ENCODE measurements at regions not wholly inside any gene's neighbourhood (a gene's known extent, or its start where the extent isn't known, plus 50 kb on each side); places are given as distances from the start of the nearest gene placed in this dataset.
"Not testable (repeated sequence)": the region's sequence is repeated elsewhere in the genome, so short reads cannot be mapped to it uniquely, and the experiment has no call there.

DNA sequence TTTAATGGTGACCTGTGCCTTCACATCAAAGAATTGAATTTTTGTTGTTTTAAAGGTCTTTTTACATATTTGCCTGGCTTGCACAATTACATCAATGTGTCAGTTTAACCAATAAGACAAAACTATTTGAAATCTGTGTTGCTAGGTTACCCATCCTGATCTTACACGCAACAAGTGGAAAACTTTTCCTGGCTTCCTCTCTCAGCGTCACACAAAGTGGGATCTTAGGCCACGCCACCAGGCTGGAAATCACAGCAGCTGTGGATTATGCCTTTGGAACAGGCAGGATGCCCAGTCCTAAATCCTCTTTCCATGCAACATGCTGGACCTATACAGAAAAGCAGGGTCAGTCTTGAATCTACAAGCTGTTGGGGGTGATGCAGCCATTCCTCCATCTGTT lies 298.2 kb upstream of the HNRNPA3 start:
- no peak for ATAC-seq (ENCODE audit: insufficient number of reproducible peaks, low FRiP score, low read depth)
- Histone ChIP-seq H3K27me3 (replicated peaks; ENCODE audit: insufficient read depth) (no peaks in the 10 kb centered on the region), H3K4me1 (ENCODE audit: control insufficient read depth in 1 of 2, low read depth in 2 of 2) (no peaks in the 10 kb centered on the region), H3K9me3 (no peaks in the 10 kb centered on the region), H3K27ac (no peak overlapping the region), H3K4me3 (no peak overlapping the region), H3K36me3 (no peaks in the 10 kb centered on the region)
- DNase-seq (ENCODE audit: low spot score): no peak
- TF ChIP-seq, protein P1, sequence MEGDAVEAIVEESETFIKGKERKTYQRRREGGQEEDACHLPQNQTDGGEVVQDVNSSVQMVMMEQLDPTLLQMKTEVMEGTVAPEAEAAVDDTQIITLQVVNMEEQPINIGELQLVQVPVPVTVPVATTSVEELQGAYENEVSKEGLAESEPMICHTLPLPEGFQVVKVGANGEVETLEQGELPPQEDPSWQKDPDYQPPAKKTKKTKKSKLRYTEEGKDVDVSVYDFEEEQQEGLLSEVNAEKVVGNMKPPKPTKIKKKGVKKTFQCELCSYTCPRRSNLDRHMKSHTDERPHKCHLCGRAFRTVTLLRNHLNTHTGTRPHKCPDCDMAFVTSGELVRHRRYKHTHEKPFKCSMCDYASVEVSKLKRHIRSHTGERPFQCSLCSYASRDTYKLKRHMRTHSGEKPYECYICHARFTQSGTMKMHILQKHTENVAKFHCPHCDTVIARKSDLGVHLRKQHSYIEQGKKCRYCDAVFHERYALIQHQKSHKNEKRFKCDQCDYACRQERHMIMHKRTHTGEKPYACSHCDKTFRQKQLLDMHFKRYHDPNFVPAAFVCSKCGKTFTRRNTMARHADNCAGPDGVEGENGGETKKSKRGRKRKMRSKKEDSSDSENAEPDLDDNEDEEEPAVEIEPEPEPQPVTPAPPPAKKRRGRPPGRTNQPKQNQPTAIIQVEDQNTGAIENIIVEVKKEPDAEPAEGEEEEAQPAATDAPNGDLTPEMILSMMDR (IDR thresholded peaks at IDR 0.05): no peak

DNA sequence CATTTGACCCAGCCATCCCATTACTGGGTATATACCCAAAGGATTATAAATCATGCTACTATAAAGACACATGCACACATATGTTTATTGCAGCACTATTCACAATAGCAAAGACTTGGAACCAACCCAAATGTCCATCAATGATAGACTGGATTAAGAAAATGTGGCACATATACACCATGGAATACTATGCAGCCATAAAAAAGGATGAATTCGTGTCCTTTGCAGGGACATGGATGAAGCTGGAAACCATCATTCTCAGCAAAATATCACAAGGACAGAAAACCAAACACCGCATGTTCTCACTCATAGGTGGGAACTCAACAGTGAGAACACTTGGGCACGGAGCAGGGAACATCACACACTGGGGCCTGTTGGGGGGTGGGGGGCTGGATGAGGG lies 290.0 kb upstream of the HNRNPA3 start:
- H3K4me1 ChIP-seq (ENCODE audit: control insufficient read depth in 1 of 2, low read depth in 2 of 2); H3K27me3 ChIP-seq (replicated peaks; ENCODE audit: insufficient read depth); H3K36me3 ChIP-seq; H3K9me3 ChIP-seq; H3K4me3 ChIP-seq; ATAC-seq (ENCODE audit: insufficient number of reproducible peaks, low FRiP score, low read depth); DNase-seq (ENCODE audit: low spot score); H3K27ac ChIP-seq: not testable (repeated sequence)

DNA sequence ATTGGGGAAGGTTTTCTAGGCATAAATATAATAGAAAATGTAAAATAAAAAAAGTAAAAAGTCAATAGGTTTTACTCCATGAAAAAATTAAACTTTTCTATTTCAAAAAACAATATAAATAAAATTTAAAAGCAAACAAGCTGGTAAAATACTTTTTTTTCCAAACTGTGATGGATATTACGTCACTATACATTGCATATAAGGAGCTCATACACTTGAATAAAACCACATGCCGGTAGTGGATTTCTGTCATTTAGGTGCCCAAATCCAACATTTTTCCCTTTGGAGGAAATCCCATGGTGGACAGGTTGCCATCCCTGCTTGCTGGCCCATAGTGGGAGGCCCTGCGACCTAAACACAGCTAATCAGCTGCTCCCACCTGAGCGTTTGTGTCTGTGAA lies 289.4 kb upstream of the HNRNPA3 start:
- TF ChIP-seq, protein P1 (IDR thresholded peaks at IDR 0.05): no peak
- ATAC-seq (ENCODE audit: insufficient number of reproducible peaks, low FRiP score, low read depth): no peak

DNA sequence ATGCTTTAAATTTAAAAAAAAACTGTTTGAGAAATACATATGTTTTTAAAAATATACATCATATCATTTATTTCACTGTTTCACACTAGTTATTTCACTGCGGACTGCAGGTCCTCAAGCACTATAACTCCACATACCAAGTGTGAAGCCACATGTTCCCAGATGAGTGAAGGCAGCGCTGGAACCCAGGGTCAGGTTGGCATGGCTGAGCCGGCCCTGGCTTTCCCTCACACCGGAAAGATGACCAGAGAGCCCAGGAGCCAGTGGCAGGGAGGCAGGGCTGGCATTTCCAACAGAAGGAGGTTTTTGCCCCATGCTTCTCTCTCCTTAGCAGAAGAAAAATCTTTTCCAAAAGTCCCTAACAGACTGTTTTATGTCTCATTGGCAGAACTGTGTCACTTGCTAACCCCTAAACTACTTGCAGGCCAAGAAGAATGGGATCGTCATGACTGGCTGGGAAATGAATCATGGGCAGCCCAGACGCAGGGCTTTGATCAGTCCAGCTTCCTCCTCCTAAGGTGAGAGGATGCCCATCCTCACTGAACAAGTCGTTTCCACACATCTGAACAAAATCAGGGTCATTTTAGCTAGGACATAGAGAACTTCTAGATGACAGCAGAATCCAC lies 287.6 kb upstream of the HNRNPA3 start:
- Histone ChIP-seq H3K27ac (no peak overlapping the region), H3K36me3 (no peaks in the 10 kb centered on the region), H3K27me3 (replicated peaks; ENCODE audit: insufficient read depth) (no peaks in the 10 kb centered on the region), H3K4me3 (no peak overlapping the region), H3K9me3 (peaks cover 5% of the 10 kb centered on the region), H3K4me1 (ENCODE audit: control insufficient read depth in 1 of 2, low read depth in 2 of 2) (no peaks in the 10 kb centered on the region)
- TF ChIP-seq, protein P1 (IDR thresholded peaks at IDR 0.05): no peak
- DNase-seq (ENCODE audit: low spot score): no peak
- ATAC-seq (ENCODE audit: insufficient number of reproducible peaks, low FRiP score, low read depth): no peak

More for the DNA sequence above, 289.4 kb upstream of the HNRNPA3 start:
- H3K36me3 ChIP-seq: no peaks in the 10 kb centered on the region
- no peak overlapping the region for H3K27ac ChIP-seq
- H3K4me1 ChIP-seq (ENCODE audit: control insufficient read depth in 1 of 2, low read depth in 2 of 2): no peaks in the 10 kb centered on the region
- no peak overlapping the region for H3K4me3 ChIP-seq
- H3K27me3 ChIP-seq (replicated peaks; ENCODE audit: insufficient read depth): no peaks in the 10 kb centered on the region
- peaks cover 5% of the 10 kb centered on the region for H3K9me3 ChIP-seq
- no peak for DNase-seq (ENCODE audit: low spot score)

DNA sequence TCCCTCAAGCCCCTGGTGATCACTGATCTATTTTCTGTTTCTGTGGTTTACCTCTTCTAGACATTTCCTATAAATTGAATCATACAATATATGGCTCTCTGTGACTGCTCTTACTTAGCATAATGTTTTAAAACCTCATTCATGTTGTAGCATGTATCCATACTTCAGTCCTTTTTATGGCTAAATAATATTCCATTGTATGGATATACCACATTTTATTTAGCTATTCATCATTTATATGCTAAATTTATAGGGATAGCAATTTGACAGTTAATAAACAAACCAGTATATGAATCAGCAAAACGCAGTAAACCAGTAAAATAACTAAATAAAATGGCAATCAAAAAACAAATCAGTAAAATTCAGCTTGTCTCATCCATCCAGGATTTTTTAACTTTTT lies 286.1 kb upstream of the HNRNPA3 start:
- Histone ChIP-seq H3K27me3 (replicated peaks; ENCODE audit: insufficient read depth) (no peaks in the 10 kb centered on the region), H3K9me3 (peaks cover 5% of the 10 kb centered on the region), H3K27ac (no peak overlapping the region), H3K36me3 (no peaks in the 10 kb centered on the region), H3K4me1 (ENCODE audit: control insufficient read depth in 1 of 2, low read depth in 2 of 2) (no peaks in the 10 kb centered on the region), H3K4me3 (no peak overlapping the region)
- ATAC-seq (ENCODE audit: insufficient number of reproducible peaks, low FRiP score, low read depth): no peak
- TF ChIP-seq, protein P1 (IDR thresholded peaks at IDR 0.05): no peak
- no peak for DNase-seq (ENCODE audit: low spot score)

DNA sequence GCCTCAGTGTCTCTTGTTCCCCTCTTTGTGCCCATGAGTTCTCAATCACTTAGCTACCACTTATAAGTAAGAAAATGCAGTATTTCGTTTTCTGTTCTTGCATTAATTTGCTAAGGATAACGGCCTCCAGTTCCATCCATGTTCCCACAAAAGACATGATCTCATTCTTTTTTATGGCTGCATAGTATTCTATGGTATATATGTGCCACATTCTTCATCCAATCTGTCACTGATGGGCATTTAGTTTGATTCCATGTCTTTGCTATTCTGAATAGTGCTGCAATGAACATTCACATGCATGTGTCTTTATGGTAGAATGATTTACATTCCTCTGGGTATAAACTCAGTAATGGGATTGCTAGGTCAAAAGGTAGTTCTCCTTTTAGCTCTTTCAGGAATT lies 283.2 kb upstream of the HNRNPA3 start:
- not testable (repeated sequence) for H3K27ac ChIP-seq; H3K4me1 ChIP-seq (ENCODE audit: control insufficient read depth in 1 of 2, low read depth in 2 of 2); H3K4me3 ChIP-seq; H3K9me3 ChIP-seq; DNase-seq (ENCODE audit: low spot score); ATAC-seq (ENCODE audit: insufficient number of reproducible peaks, low FRiP score, low read depth); H3K27me3 ChIP-seq (replicated peaks; ENCODE audit: insufficient read depth); H3K36me3 ChIP-seq

Measured in thoracic aorta (tissue), 2 donors.